ENCODE measurements at regions not wholly inside any gene's neighbourhood (a gene's known extent, or its start where the extent isn't known, plus 50 kb on each side); places are given as distances from the start of the nearest gene placed in this dataset.
A peak's percentile ranks its signal among the peaks of the same experiment; 100 is the strongest.

DNA sequence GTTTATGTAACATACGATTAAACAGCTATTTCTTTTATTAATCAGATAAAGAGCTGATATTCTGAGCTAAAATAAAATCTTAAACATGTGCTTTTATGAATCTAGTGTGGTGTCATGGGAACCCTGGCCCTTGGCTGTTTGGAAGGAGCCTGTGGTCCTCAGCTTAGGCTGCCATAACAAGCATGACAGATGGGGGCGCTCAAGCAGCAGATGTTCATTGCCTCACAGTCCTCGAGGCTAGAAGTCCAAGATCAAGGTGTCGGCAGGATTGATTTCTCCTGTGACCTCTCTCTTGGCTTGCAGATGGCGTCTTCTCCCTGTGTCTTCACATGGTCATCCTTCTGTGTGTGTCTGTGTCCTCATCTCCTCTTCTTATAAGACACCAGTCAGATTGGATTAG is 448.2 kb downstream of the GADD45G start:
- TF ChIP-seq, protein P1, sequence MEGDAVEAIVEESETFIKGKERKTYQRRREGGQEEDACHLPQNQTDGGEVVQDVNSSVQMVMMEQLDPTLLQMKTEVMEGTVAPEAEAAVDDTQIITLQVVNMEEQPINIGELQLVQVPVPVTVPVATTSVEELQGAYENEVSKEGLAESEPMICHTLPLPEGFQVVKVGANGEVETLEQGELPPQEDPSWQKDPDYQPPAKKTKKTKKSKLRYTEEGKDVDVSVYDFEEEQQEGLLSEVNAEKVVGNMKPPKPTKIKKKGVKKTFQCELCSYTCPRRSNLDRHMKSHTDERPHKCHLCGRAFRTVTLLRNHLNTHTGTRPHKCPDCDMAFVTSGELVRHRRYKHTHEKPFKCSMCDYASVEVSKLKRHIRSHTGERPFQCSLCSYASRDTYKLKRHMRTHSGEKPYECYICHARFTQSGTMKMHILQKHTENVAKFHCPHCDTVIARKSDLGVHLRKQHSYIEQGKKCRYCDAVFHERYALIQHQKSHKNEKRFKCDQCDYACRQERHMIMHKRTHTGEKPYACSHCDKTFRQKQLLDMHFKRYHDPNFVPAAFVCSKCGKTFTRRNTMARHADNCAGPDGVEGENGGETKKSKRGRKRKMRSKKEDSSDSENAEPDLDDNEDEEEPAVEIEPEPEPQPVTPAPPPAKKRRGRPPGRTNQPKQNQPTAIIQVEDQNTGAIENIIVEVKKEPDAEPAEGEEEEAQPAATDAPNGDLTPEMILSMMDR (IDR thresholded peaks at IDR 0.05; ENCODE audit: low read depth, low read length) = peak; percentile 56
- DNase-seq = peak; percentile 39
- H3K4me3 ChIP-seq (ENCODE audit: low read depth, low read length) = no peak overlapping the region
- no peaks in the 10 kb centered on the region for H3K27me3 ChIP-seq
- H3K4me1 ChIP-seq = no peaks in the 10 kb centered on the region
- no peaks in the 10 kb centered on the region for H3K36me3 ChIP-seq
- no peaks in the 10 kb centered on the region for H3K9me3 ChIP-seq

DNA sequence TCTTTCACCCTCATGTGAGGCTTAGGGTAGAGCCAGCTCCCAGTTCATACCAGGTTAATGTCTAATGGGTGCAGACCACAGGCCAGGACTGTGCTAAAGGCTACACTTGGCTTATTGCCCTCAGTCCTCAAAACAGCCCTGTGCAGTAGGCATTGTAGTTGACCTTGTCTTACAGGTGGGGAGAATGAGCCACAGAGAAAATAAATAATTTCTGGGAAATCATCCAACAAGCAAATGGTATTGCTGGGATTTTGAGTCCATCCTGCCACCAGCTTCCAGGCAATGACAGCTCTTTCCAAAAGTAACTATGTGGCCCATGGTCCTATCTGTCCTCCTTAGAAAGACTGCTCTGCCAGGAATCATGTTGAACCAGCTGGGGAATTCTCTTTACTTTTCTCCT is 450.0 kb downstream of the GADD45G start:
- DNase-seq = no peak
- TF ChIP-seq, protein P1 (IDR thresholded peaks at IDR 0.05; ENCODE audit: low read depth, low read length) = no peak
- no peak overlapping the region for H3K4me3 ChIP-seq (ENCODE audit: low read depth, low read length)
- no peaks in the 10 kb centered on the region for H3K9me3 ChIP-seq
- no peaks in the 10 kb centered on the region for H3K27me3 ChIP-seq
- no peaks in the 10 kb centered on the region for H3K36me3 ChIP-seq
- no peaks in the 10 kb centered on the region for H3K4me1 ChIP-seq

DNA sequence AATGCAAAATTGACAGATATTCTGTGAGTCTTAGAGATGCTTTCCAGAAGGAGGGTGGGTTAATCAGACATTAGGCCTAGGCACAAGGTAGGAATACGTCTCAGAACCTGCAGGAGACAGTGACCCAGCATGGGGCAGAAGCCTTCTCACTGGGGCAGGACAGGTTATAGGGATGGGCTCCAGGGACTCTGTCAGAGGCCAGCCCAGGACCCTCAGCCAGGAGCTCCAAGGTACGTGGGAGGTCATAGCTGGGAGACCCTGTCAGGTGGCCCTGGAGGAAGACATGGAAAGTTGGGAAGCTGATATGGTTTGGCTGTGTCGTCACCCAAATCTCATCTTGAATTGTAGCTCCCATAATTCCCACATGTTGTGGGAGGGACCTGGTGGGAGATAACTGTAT is 450.4 kb downstream of the GADD45G start:
- Histone ChIP-seq H3K36me3 (no peaks in the 10 kb centered on the region), H3K9me3 (no peaks in the 10 kb centered on the region), H3K27me3 (no peaks in the 10 kb centered on the region), H3K4me3 (ENCODE audit: low read depth, low read length) (no peak overlapping the region), H3K4me1 (no peaks in the 10 kb centered on the region)
- DNase-seq = no peak
- TF ChIP-seq, protein P1 (IDR thresholded peaks at IDR 0.05; ENCODE audit: low read depth, low read length) = no peak

DNA sequence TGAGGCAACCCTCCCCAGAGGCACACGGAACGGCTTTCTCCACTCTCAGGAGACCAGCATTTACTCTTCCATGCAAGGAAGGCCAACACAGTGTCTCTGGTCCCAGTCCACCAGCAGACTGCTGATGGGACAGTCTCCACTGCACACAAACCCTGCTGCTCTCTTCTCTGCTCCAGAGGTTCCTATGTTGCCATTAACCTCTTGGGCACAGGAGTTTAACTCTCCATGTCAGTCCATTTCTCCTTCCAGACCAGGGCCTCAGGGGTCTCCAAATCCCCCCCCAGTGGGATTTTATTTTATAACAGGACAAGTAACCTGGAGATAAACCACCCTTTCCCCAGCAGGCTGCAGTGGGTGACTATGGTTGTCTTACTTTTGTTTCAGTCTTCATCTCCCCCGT is 452.5 kb downstream of the GADD45G start:
- Histone ChIP-seq H3K4me1 (no peaks in the 10 kb centered on the region), H3K27me3 (no peaks in the 10 kb centered on the region), H3K9me3 (no peaks in the 10 kb centered on the region), H3K36me3 (no peaks in the 10 kb centered on the region), H3K4me3 (ENCODE audit: low read depth, low read length) (no peak overlapping the region)
- DNase-seq = no peak
- TF ChIP-seq, protein P1 (IDR thresholded peaks at IDR 0.05; ENCODE audit: low read depth, low read length) = no peak

DNA sequence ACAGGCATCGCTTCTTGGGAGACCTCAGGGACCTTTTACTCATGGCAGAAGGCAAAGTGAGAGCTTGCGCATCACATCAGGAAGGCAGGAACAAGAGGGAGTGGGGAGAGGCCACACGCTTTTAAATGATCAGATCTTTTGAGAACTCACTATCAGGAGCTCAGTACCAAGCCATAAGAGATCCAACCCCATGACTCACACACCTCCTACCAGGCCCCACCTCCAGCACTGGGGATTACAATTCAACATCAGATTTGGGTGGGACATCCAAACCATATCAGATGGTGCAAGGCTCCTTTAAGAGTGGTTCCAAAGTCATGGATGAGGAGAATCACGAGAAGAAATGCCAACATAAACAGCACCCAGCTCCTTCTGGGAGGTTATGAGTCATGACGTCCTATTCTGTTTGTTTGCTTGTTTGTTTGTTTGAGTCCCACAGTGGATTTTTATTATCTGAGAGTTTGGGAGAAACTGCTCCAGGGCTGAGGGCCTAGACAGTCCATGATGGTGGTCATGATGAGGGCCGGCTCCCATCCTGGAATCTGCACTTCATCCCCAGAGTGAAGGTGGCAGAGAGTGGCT is 453.5 kb downstream of the GADD45G start:
- Histone ChIP-seq H3K9me3 (no peaks in the 10 kb centered on the region), H3K36me3 (no peaks in the 10 kb centered on the region), H3K4me3 (ENCODE audit: low read depth, low read length) (no peak overlapping the region), H3K4me1 (no peaks in the 10 kb centered on the region), H3K27me3 (no peaks in the 10 kb centered on the region)
- TF ChIP-seq, protein P1 (IDR thresholded peaks at IDR 0.05; ENCODE audit: low read depth, low read length) = no peak
- no peak for DNase-seq

DNA sequence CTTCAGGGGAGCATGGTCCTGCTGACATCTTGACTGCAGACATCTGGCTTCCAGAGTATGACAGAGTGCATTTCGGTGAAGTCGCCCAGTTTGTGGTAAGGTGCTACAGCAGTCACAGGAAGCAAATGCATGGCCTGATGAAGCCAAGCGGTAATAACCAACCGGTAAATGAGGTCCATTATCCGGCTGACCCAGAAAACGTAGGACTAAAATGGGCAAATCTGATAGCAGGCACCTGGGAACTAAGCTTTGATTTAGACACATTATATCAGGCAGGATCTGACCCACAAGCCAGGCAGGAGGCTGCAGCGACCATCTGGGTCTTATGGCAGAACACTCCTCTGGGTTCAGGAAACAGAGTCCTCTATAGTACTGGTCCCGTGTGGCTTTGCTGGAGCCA is 454.6 kb downstream of the GADD45G start:
- Histone ChIP-seq H3K36me3 (no peaks in the 10 kb centered on the region), H3K27me3 (no peaks in the 10 kb centered on the region), H3K4me1 (no peaks in the 10 kb centered on the region), H3K9me3 (no peaks in the 10 kb centered on the region), H3K4me3 (ENCODE audit: low read depth, low read length) (no peak overlapping the region)
- no peak for DNase-seq
- TF ChIP-seq, protein P1 (IDR thresholded peaks at IDR 0.05; ENCODE audit: low read depth, low read length) = no peak
